Loucy (cell line): ENCODE measurements at regions not wholly inside any gene's neighbourhood (a gene's known extent, or its start where the extent isn't known, plus 50 kb on each side); places are given as distances from the start of the nearest gene placed in this dataset.

Experiments used
- H2AFZ ChIP-seq: fragments of 200-600 bp; sonication (generic); 2 replicates; pipeline ENCODE4 v1.6.0; 2016; ENCODE audit warnings: antibody characterized with exemption, mild to moderate bottlenecking, low read length, moderate library complexity
- H3F3A ChIP-seq: fragments of 200-600 bp; 2 replicates; pipeline ENCODE4 v1.6.0; 2016; ENCODE audit warnings: antibody characterized with exemption, low read depth, mild to moderate bottlenecking
- H3K27me3 ChIP-seq: fragments of 200-600 bp; sonication (generic); 2 replicates; pipeline ENCODE4 v1.6.1; 2014; ENCODE audit warnings: low read length, mild to moderate bottlenecking; ENCODE audit not compliant: insufficient read depth, poor library complexity, severe bottlenecking
- H3K36me3 ChIP-seq: fragments of 200-600 bp; sonication (generic); 2 replicates; pipeline ENCODE4 v1.6.1; 2016; ENCODE audit warnings: low read length; ENCODE audit not compliant: insufficient read depth
- H3K4me1 ChIP-seq: fragments of 200-600 bp; sonication (generic); 2 replicates; pipeline ENCODE4 v1.5.1; 2014; ENCODE audit warnings: low read length, mild to moderate bottlenecking; ENCODE audit not compliant: insufficient read depth, poor library complexity, severe bottlenecking
- H3K4me2 ChIP-seq: fragments of 200-600 bp; sonication (generic); 2 replicates; pipeline ENCODE4 v1.6.0; 2014; ENCODE audit warnings: antibody characterized with exemption, low read length, low read depth, mild to moderate bottlenecking; ENCODE audit not compliant: poor library complexity, severe bottlenecking
- H3K4me3 ChIP-seq: fragments of 200-600 bp; sonication (generic); 2 replicates; pipeline ENCODE4 v1.5.1; 2014; ENCODE audit warnings: low read length, mild to moderate bottlenecking, mixed read lengths; ENCODE audit not compliant: poor library complexity, severe bottlenecking
- H3K79me2 ChIP-seq: fragments of 200-600 bp; sonication (generic); 2 replicates; pipeline ENCODE4 v1.6.1; 2014; ENCODE audit warnings: low read length; ENCODE audit not compliant: insufficient read depth
- H3K9ac ChIP-seq: fragments of 200-600 bp; sonication (generic); 2 replicates; pipeline ENCODE4 v1.6.0; 2014; ENCODE audit warnings: mild to moderate bottlenecking, low read depth, low read length, moderate library complexity; ENCODE audit not compliant: poor library complexity, severe bottlenecking
- H3K9me2 ChIP-seq: fragments of 200-600 bp; sonication (generic); replicated peaks from 2 replicates; pipeline ENCODE4 v1.6.1; 2016; ENCODE audit warnings: low read depth, low read length, mixed read lengths
- H3K9me3 ChIP-seq: fragments of 200-600 bp; sonication (generic); 2 replicates; pipeline ENCODE4 v1.6.1; 2014; ENCODE audit warnings: mild to moderate bottlenecking, antibody characterized with exemption, low read length, low read depth; ENCODE audit not compliant: insufficient read depth
- H4K20me1 ChIP-seq: fragments of 200-600 bp; sonication (generic); 2 replicates; pipeline ENCODE4 v1.6.0; 2014; ENCODE audit warnings: antibody characterized with exemption, low read length, mild to moderate bottlenecking; ENCODE audit not compliant: insufficient read depth, poor library complexity, severe bottlenecking
- EZH2phosphoT487 ChIP-seq: fragments of 200-600 bp; IDR thresholded peaks from 2 replicates; pipeline ENCODE4 v1.6.1; 2018; ENCODE audit warnings: antibody characterized with exemption, mild to moderate bottlenecking, moderate library complexity, borderline replicate concordance
- TF ChIP-seq, protein P1 (sequence below): fragments of 200-600 bp; sonication (generic); conservative IDR thresholded peaks from 2 replicates; pipeline ENCODE4 v1.5.1; 2014; ENCODE audit warnings: mild to moderate bottlenecking, antibody characterized with exemption, low read length

DNA sequence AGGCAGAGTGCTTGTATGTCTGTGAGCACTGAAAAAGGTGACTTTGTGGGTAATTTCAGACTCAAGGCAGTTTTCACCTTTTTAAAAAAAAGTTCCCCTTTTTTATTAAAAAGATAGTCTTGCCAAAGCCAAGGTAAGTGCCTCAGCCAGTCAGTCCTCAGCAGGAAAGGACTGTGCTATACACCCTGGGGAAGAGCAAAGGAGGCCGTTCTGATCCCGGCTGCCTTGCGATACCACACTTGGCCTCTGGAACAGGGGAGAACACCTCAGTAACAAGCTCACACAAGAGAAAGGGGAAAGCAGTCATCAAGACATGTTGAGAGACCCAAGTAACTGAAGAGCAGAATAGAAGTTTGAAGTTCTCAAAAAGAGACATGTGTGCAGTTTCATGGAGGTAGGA lies 541.7 kb downstream of the BCOR start:
- Histone ChIP-seq H3K9me2 (no peaks in the 10 kb centered on the region), H2AFZ (no peak overlapping the region), H3K9me3 (no peaks in the 10 kb centered on the region), H3K4me3 (no peak overlapping the region), H3F3A (no peaks in the 10 kb centered on the region), H4K20me1 (no peaks in the 10 kb centered on the region), H3K27me3 (no peaks in the 10 kb centered on the region), H3K4me2 (no peak overlapping the region), H3K79me2 (no peaks in the 10 kb centered on the region), H3K4me1 (no peaks in the 10 kb centered on the region), H3K9ac (no peak overlapping the region), H3K36me3 (no peaks in the 10 kb centered on the region)
- TF ChIP-seq, protein P1, sequence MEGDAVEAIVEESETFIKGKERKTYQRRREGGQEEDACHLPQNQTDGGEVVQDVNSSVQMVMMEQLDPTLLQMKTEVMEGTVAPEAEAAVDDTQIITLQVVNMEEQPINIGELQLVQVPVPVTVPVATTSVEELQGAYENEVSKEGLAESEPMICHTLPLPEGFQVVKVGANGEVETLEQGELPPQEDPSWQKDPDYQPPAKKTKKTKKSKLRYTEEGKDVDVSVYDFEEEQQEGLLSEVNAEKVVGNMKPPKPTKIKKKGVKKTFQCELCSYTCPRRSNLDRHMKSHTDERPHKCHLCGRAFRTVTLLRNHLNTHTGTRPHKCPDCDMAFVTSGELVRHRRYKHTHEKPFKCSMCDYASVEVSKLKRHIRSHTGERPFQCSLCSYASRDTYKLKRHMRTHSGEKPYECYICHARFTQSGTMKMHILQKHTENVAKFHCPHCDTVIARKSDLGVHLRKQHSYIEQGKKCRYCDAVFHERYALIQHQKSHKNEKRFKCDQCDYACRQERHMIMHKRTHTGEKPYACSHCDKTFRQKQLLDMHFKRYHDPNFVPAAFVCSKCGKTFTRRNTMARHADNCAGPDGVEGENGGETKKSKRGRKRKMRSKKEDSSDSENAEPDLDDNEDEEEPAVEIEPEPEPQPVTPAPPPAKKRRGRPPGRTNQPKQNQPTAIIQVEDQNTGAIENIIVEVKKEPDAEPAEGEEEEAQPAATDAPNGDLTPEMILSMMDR, result no peak
- no peak for TF ChIP-seq EZH2phosphoT487

GRCh38 chrX:39559229-39559628 lies 538.5 kb downstream of the BCOR start:
- Histone ChIP-seq H3K79me2 (no peaks in the 10 kb centered on the region), H2AFZ (no peak overlapping the region), H3K4me1 (no peaks in the 10 kb centered on the region), H3F3A (no peaks in the 10 kb centered on the region), H3K36me3 (no peaks in the 10 kb centered on the region), H3K9me2 (no peaks in the 10 kb centered on the region), H3K4me3 (no peak overlapping the region), H4K20me1 (no peaks in the 10 kb centered on the region), H3K27me3 (no peaks in the 10 kb centered on the region), H3K9ac (no peak overlapping the region), H3K4me2 (no peak overlapping the region), H3K9me3 (no peaks in the 10 kb centered on the region)
- TF ChIP-seq EZH2phosphoT487, result no peak
- TF ChIP-seq, protein P1, result no peak

GRCh38 chrX:39560271-39560670 lies 537.5 kb downstream of the BCOR start:
- Histone ChIP-seq H3K4me3 (no peak overlapping the region), H3K36me3 (no peaks in the 10 kb centered on the region)

More at GRCh38 chrX:39560271-39560670, 537.5 kb downstream of the BCOR start:
- no peaks in the 10 kb centered on the region for H3F3A ChIP-seq
- no peak overlapping the region for H3K9ac ChIP-seq
- no peaks in the 10 kb centered on the region for H3K4me1 ChIP-seq
- no peaks in the 10 kb centered on the region for H3K27me3 ChIP-seq
- no peak overlapping the region for H3K4me2 ChIP-seq
- no peaks in the 10 kb centered on the region for H4K20me1 ChIP-seq
- H2AFZ ChIP-seq, result no peak overlapping the region
- H3K9me2 ChIP-seq, result no peaks in the 10 kb centered on the region
- TF ChIP-seq, protein P1, result no peak
- no peak for TF ChIP-seq EZH2phosphoT487
- H3K9me3 ChIP-seq, result no peaks in the 10 kb centered on the region
- H3K79me2 ChIP-seq, result no peaks in the 10 kb centered on the region
